ENCODE measurements at regions not wholly inside any gene's neighbourhood (a gene's known extent, or its start where the extent isn't known, plus 50 kb on each side); places are given as distances from the start of the nearest gene placed in this dataset.

GRCh38 chr4:11120435-11120834 lies 308.3 kb downstream of the HS3ST1 start:
- H3K79me2 ChIP-seq (ENCODE audit: low read depth), result no peaks in the 10 kb centered on the region
- H3K9me3 ChIP-seq (ENCODE audit: insufficient read depth, low read depth), result no peaks in the 10 kb centered on the region
- H3K9me2 ChIP-seq (ENCODE audit: insufficient read depth), result no peaks in the 10 kb centered on the region
- H3K4me3 ChIP-seq, result no peak overlapping the region
- H2AFZ ChIP-seq, result no peak overlapping the region
- ChIA-PET CTCF (no interaction called here), POLR2A (ENCODE audit: unreplicated experiment) (no interaction called here)
- H3K4me2 ChIP-seq, result no peak overlapping the region
- H3K27me3 ChIP-seq (ENCODE audit: insufficient read depth, low read depth), result no peaks in the 10 kb centered on the region
- no peak for DNase-seq
- no peaks in the 10 kb centered on the region for H3F3A ChIP-seq (ENCODE audit: insufficient read depth, low read depth)
- H4K20me1 ChIP-seq (ENCODE audit: insufficient read depth), result no peaks in the 10 kb centered on the region
- intact Hi-C loops (cut with micrococcal nuclease; ENCODE audit: unreplicated experiment), result no loop called here
- BruUV-seq (replicated peaks), result no TSS peak
- no peak for TF ChIP-seq EZH2 (IDR thresholded peaks at IDR 0.05; ENCODE audit: low read depth)
- TF ChIP-seq CTCF (conservative IDR thresholded peaks at IDR 0.05), result no peak
- H3K27ac ChIP-seq, result no peak overlapping the region
- H3K36me3 ChIP-seq (ENCODE audit: low read depth), result no peaks in the 10 kb centered on the region
- H3K4me1 ChIP-seq (replicated peaks; ENCODE audit: insufficient read depth), result no peaks in the 10 kb centered on the region

- H3K4me1 ChIP-seq (replicated peaks; ENCODE audit: insufficient read depth), result no peaks in the 10 kb centered on the region
- H3K36me3 ChIP-seq (ENCODE audit: low read depth), result no peaks in the 10 kb centered on the region
- H3K4me2 ChIP-seq, result no peak overlapping the region
- H3F3A ChIP-seq (ENCODE audit: insufficient read depth, low read depth), result no peaks in the 10 kb centered on the region
- no peak for DNase-seq
- H3K9me2 ChIP-seq (ENCODE audit: insufficient read depth), result no peaks in the 10 kb centered on the region
- no peaks in the 10 kb centered on the region for H3K79me2 ChIP-seq (ENCODE audit: low read depth)
- ChIA-PET POLR2A (ENCODE audit: unreplicated experiment) (no interaction called here), CTCF (no interaction called here)
- no TSS peak for BruUV-seq (replicated peaks)
- TF ChIP-seq CTCF (conservative IDR thresholded peaks at IDR 0.05) (no peak), EZH2 (IDR thresholded peaks at IDR 0.05; ENCODE audit: low read depth) (no peak)
- H2AFZ ChIP-seq, result no peak overlapping the region
- no peaks in the 10 kb centered on the region for H3K27me3 ChIP-seq (ENCODE audit: insufficient read depth, low read depth)
- no peaks in the 10 kb centered on the region for H3K9me3 ChIP-seq (ENCODE audit: insufficient read depth, low read depth)
- H4K20me1 ChIP-seq (ENCODE audit: insufficient read depth), result no peaks in the 10 kb centered on the region
- no peak overlapping the region for H3K4me3 ChIP-seq
- H3K27ac ChIP-seq, result no peak overlapping the region
- intact Hi-C loops (cut with micrococcal nuclease; ENCODE audit: unreplicated experiment), result no loop called here
Measured at GRCh38 chr4:11119474-11119873, 309.2 kb downstream of the HS3ST1 start.

GRCh38 chr4:11118513-11118912 lies 310.2 kb downstream of the HS3ST1 start:
- Histone ChIP-seq H4K20me1 (ENCODE audit: insufficient read depth) (no peaks in the 10 kb centered on the region), H3K27ac (no peak overlapping the region), H3K36me3 (ENCODE audit: low read depth) (no peaks in the 10 kb centered on the region), H3K4me1 (replicated peaks; ENCODE audit: insufficient read depth) (no peaks in the 10 kb centered on the region), H3K79me2 (ENCODE audit: low read depth) (no peaks in the 10 kb centered on the region), H3K9me2 (ENCODE audit: insufficient read depth) (no peaks in the 10 kb centered on the region), H3K27me3 (ENCODE audit: insufficient read depth, low read depth) (no peaks in the 10 kb centered on the region), H3K4me2 (no peak overlapping the region), H2AFZ (no peak overlapping the region), H3F3A (ENCODE audit: insufficient read depth, low read depth) (no peaks in the 10 kb centered on the region), H3K4me3 (no peak overlapping the region), H3K9me3 (ENCODE audit: insufficient read depth, low read depth) (no peaks in the 10 kb centered on the region)
- DNase-seq, result no peak
- intact Hi-C loops (cut with micrococcal nuclease; ENCODE audit: unreplicated experiment), result no loop called here
- POLR2A ChIA-PET (ENCODE audit: unreplicated experiment), result no interaction called here
- no TSS peak for BruUV-seq (replicated peaks)
- TF ChIP-seq CTCF (conservative IDR thresholded peaks at IDR 0.05) (no peak), EZH2 (IDR thresholded peaks at IDR 0.05; ENCODE audit: low read depth) (no peak)
- CTCF ChIA-PET, result no interaction called here
